ENCODE measurements at regions not wholly inside any gene's neighbourhood (a gene's known extent, or its start where the extent isn't known, plus 50 kb on each side); places are given as distances from the start of the nearest gene placed in this dataset.
"Not testable (repeated sequence)": the region's sequence is repeated elsewhere in the genome, so short reads cannot be mapped to it uniquely, and the experiment has no call there.

- no peak for DNase-seq
- 0 out of 2 replicates have a peak, but pooled peaks cover 4% of the 10 kb centered on the region for H3K4me1 Mint-ChIP-seq (ENCODE audit: low read depth)
- peaks cover 14% of the 10 kb centered on the region for H3K36me3 Mint-ChIP-seq (ENCODE audit: low read depth)
- no peak overlapping the region for H3K27ac Mint-ChIP-seq
- TF ChIP-seq CTCF (IDR thresholded peaks at IDR 0.05): no peak
- H3K4me3 Mint-ChIP-seq: no peak overlapping the region
- H3K9me3 Mint-ChIP-seq: peaks cover 28% of the 10 kb centered on the region
- peaks cover 12% of the 10 kb centered on the region for H3K27me3 Mint-ChIP-seq (ENCODE audit: insufficient read depth)
These were observed 73.8 kb upstream of the ECI2 start for GRCh38 chr6:4209196-4209595.

DNA sequence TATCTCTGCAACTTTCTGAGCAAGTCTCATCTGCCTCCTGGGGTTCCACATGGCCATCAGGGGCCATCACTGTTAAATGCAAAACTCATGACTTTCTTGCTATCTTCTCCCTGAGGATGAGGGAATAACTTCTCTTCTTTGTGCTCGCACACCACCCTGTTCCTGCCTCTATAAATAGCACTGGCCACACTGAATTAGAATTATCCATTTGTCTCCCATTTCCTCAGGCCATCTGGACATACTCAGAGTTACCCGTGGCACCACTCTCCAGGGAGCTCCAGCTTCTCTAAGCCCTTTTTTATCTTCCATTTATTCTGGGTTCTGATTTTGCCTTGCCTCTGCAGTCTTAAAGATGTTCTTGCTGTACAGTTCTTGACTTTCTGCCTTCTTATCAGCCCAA lies 72.8 kb upstream of the ECI2 start:
- no peak for DNase-seq
- Mint-ChIP-seq H3K9me3 (peaks cover 24% of the 10 kb centered on the region), H3K4me3 (no peak overlapping the region), H3K4me1 (ENCODE audit: low read depth) (0 out of 2 replicates have a peak, but pooled peaks cover 4% of the 10 kb centered on the region), H3K27me3 (ENCODE audit: insufficient read depth) (peaks cover 15% of the 10 kb centered on the region), H3K36me3 (ENCODE audit: low read depth) (peaks cover 19% of the 10 kb centered on the region), H3K27ac (no peak overlapping the region)
- TF ChIP-seq CTCF (IDR thresholded peaks at IDR 0.05): no peak

DNA sequence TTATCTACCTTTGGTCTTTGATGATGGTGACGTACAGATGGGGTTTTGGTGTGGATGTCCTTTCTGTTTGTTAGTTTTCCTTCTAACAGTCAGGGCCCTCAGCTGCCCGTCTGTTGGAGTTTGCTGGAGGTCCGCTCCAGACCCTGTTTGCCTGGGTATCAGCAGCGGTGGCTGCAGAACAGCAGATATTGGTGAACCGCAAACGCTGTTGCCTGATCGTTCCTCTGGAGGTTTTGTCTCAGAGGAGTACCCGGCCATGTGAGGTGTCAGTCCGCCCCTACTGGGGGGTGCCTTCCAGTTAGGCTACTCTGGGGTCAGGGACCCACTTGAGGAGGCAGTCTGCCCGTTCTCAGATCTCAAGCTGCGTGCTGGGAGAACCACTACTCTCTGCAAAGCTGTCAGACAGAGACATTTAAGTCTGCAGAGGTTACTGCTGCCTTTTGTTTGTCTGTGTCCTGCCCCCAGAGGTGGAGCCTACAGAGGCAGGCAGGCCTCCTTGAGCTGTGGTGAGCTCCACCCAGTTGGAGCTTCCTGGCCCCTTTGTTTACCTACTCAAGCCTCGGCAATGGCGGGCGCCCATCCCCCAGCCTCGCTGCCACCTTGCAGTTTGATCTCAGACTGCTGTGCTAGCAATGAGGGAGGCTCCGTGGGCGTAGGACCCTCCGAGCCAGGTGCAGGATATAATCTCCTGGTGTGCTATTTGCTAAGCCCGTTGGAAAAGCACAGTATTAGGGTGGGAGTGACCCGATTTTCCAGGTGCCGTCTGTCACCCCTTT lies 68.5 kb upstream of the ECI2 start:
- H3K27ac Mint-ChIP-seq; H3K4me1 Mint-ChIP-seq (ENCODE audit: low read depth); H3K4me3 Mint-ChIP-seq; DNase-seq: not testable (repeated sequence)
- Mint-ChIP-seq H3K27me3 (ENCODE audit: insufficient read depth) (peaks cover 27% of the 10 kb centered on the region), H3K36me3 (ENCODE audit: low read depth) (peaks cover 18% of the 10 kb centered on the region), H3K9me3 (peaks cover 26% of the 10 kb centered on the region)

GRCh38 chr6:4192627-4193026 lies 57.3 kb upstream of the ECI2 start:
- DNase-seq: no peak
- Mint-ChIP-seq H3K36me3 (ENCODE audit: low read depth) (no peaks in the 10 kb centered on the region; the same call in 1 of the 2 replicates), H3K4me3 (no peak overlapping the region), H3K27me3 (ENCODE audit: insufficient read depth) (peaks cover 5% of the 10 kb centered on the region), H3K27ac (no peak overlapping the region), H3K9me3 (no peaks in the 10 kb centered on the region), H3K4me1 (ENCODE audit: low read depth) (peaks cover 12% of the 10 kb centered on the region)
- TF ChIP-seq CTCF (IDR thresholded peaks at IDR 0.05): no peak

- Mint-ChIP-seq H3K36me3 (ENCODE audit: low read depth) (no peaks in the 10 kb centered on the region; the same call in 1 of the 2 replicates), H3K9me3 (no peaks in the 10 kb centered on the region), H3K4me1 (ENCODE audit: low read depth) (peaks cover 12% of the 10 kb centered on the region), H3K27me3 (ENCODE audit: insufficient read depth) (peaks cover 5% of the 10 kb centered on the region), H3K27ac (no peak overlapping the region), H3K4me3 (no peak overlapping the region)
- TF ChIP-seq CTCF (IDR thresholded peaks at IDR 0.05): no peak
- DNase-seq: no peak
These were observed 56.8 kb upstream of the ECI2 start for GRCh38 chr6:4192173-4192572.

- Mint-ChIP-seq H3K4me3 (no peak overlapping the region), H3K9me3 (no peaks in the 10 kb centered on the region), H3K27me3 (ENCODE audit: insufficient read depth) (peaks cover 8% of the 10 kb centered on the region), H3K36me3 (ENCODE audit: low read depth) (no peaks in the 10 kb centered on the region; the same call in 1 of the 2 replicates), H3K27ac (no peak overlapping the region), H3K4me1 (ENCODE audit: low read depth) (peaks cover 7% of the 10 kb centered on the region)
- no peak for TF ChIP-seq CTCF (IDR thresholded peaks at IDR 0.05)
- DNase-seq: no peak
These were observed 55.9 kb upstream of the ECI2 start for GRCh38 chr6:4191271-4191721.
